OCI-LY3 (cell line): ENCODE measurements at regions not wholly inside any gene's neighbourhood (a gene's known extent, or its start where the extent isn't known, plus 50 kb on each side); places are given as distances from the start of the nearest gene placed in this dataset.

Experiments
- CTCF ChIP-seq: fragments of 200-600, 300-600 bp; sonication (generic); IDR thresholded peaks from 2 replicates; pipeline ENCODE4 v1.5.1; 2014; ENCODE audit warnings: antibody characterized with exemption, low read length, low read depth
- EZH2phosphoT487 ChIP-seq: fragments of 200-600 bp; shearing (Covaris generic); IDR thresholded peaks from 2 replicates; pipeline ENCODE4 v1.6.1; 2018; ENCODE audit warnings: antibody characterized with exemption, mixed run types, low read depth

- TF ChIP-seq CTCF (no peak), EZH2phosphoT487 (no peak)
Measured at GRCh38 chr6:18746727-18747126, 359.6 kb downstream of the RNF144B start.
